ENCODE measurements at regions not wholly inside any gene's neighbourhood (a gene's known extent, or its start where the extent isn't known, plus 50 kb on each side); places are given as distances from the start of the nearest gene placed in this dataset.

DNA sequence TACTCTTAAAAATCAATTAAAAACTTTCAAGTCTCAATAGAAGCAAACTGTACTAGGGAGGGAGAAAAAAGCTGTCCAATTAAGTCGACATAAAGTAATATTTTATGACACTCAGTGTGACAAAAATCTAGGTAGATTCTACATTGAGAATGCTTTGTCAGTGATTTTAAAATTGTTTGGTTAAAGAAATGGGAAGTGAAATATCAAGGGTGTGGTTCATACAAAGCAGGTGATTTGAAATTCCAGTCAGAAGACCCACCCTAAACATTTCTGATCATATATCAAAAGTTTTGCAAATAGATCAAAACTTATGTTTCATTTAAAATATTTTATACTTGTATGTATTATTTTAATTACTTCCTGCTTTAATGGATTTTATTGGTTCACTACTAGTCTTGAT, 338.9 kb upstream of the DCC start:
- no peak overlapping the region for H3K4me3 ChIP-seq
- H3K27ac ChIP-seq = no peak overlapping the region
- no peaks in the 10 kb centered on the region for H3K27me3 ChIP-seq (replicated peaks; ENCODE audit: insufficient read depth)
- DNase-seq (ENCODE audit: low spot score) = no peak
- ATAC-seq (ENCODE audit: insufficient number of reproducible peaks, low FRiP score, low read depth) = no peak
- H3K4me1 ChIP-seq (ENCODE audit: control insufficient read depth in 1 of 2, low read depth in 2 of 2) = no peaks in the 10 kb centered on the region
- no peaks in the 10 kb centered on the region for H3K36me3 ChIP-seq
- TF ChIP-seq, protein P1, sequence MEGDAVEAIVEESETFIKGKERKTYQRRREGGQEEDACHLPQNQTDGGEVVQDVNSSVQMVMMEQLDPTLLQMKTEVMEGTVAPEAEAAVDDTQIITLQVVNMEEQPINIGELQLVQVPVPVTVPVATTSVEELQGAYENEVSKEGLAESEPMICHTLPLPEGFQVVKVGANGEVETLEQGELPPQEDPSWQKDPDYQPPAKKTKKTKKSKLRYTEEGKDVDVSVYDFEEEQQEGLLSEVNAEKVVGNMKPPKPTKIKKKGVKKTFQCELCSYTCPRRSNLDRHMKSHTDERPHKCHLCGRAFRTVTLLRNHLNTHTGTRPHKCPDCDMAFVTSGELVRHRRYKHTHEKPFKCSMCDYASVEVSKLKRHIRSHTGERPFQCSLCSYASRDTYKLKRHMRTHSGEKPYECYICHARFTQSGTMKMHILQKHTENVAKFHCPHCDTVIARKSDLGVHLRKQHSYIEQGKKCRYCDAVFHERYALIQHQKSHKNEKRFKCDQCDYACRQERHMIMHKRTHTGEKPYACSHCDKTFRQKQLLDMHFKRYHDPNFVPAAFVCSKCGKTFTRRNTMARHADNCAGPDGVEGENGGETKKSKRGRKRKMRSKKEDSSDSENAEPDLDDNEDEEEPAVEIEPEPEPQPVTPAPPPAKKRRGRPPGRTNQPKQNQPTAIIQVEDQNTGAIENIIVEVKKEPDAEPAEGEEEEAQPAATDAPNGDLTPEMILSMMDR (IDR thresholded peaks at IDR 0.05) = no peak
- no peaks in the 10 kb centered on the region for H3K9me3 ChIP-seq

DNA sequence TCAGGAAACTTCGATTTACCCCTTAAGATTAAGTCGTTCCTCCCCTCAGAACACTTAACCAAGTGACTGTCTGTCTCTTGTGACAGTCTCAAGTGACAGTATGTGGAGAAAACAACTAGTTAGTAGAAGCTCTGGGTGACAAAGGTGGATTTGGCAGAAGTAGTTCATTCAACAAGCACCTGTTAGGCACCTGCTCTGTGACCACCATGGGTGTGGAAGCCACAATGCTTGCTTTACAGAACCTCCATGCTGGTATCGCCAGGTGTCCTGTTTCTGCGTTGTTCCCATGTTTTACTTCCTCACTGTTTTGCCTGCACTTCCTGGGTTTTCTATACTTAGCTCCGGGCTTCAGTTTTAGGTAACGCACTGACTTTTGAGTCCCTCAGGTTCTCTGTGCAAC, 337.4 kb upstream of the DCC start:
- Histone ChIP-seq H3K9me3 (no peaks in the 10 kb centered on the region), H3K36me3 (no peaks in the 10 kb centered on the region), H3K4me3 (no peak overlapping the region), H3K27me3 (replicated peaks; ENCODE audit: insufficient read depth) (no peaks in the 10 kb centered on the region), H3K27ac (no peak overlapping the region), H3K4me1 (ENCODE audit: control insufficient read depth in 1 of 2, low read depth in 2 of 2) (no peaks in the 10 kb centered on the region)
- DNase-seq (ENCODE audit: low spot score) (no peak), ATAC-seq (ENCODE audit: insufficient number of reproducible peaks, low FRiP score, low read depth) (no peak)
- TF ChIP-seq, protein P1 (IDR thresholded peaks at IDR 0.05) = no peak

DNA sequence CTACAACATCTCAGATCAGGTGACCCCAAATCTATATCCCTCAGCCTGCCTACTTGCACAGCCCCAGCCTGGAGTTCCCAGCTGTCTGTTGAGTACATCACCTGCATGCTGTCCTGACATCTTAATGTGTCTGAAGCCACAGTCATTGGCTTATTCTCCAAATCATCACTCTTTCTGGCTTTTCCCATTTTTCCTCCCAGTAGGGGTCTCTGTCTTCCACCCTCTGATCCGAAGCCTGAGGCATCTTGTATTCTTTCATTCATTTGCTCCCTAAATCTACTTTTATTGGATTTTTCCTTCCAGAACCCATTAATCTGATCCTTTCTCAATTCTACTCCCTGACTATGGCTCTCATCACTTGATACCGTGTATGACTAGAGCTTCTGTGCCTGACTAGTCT, 332.9 kb upstream of the DCC start:
- H3K4me3 ChIP-seq = no peak overlapping the region
- no peak for DNase-seq (ENCODE audit: low spot score)
- H3K27ac ChIP-seq = no peak overlapping the region
- no peaks in the 10 kb centered on the region for H3K4me1 ChIP-seq (ENCODE audit: control insufficient read depth in 1 of 2, low read depth in 2 of 2)
- H3K9me3 ChIP-seq = no peaks in the 10 kb centered on the region
- no peaks in the 10 kb centered on the region for H3K36me3 ChIP-seq
- no peak for ATAC-seq (ENCODE audit: insufficient number of reproducible peaks, low FRiP score, low read depth)
- TF ChIP-seq, protein P1 (IDR thresholded peaks at IDR 0.05) = no peak
- H3K27me3 ChIP-seq (replicated peaks; ENCODE audit: insufficient read depth) = no peaks in the 10 kb centered on the region

DNA sequence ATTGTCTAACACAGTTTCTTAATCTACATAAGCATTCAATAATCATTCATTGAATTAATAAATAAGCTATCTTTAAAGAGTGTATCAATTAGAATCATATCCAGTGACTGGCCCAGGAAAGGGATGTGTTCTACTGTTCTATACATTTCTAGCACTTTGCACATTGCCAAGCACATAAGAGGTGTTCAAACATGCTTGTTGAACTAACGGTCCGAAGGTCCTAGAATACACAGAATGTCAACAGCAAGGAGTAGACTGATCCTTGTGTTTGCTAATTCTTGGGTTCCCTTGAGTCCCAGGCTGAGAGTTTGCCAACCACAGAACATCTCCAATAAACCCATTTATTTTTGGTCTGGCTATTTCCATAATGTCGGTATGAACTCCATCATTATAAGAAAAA, 331.7 kb upstream of the DCC start:
- no peak overlapping the region for H3K4me3 ChIP-seq
- no peaks in the 10 kb centered on the region for H3K36me3 ChIP-seq
- no peak for DNase-seq (ENCODE audit: low spot score)
- H3K27ac ChIP-seq = no peak overlapping the region
- no peak for ATAC-seq (ENCODE audit: insufficient number of reproducible peaks, low FRiP score, low read depth)
- no peaks in the 10 kb centered on the region for H3K27me3 ChIP-seq (replicated peaks; ENCODE audit: insufficient read depth)
- H3K4me1 ChIP-seq (ENCODE audit: control insufficient read depth in 1 of 2, low read depth in 2 of 2) = no peaks in the 10 kb centered on the region
- TF ChIP-seq, protein P1 (IDR thresholded peaks at IDR 0.05) = no peak
- H3K9me3 ChIP-seq = no peaks in the 10 kb centered on the region

DNA sequence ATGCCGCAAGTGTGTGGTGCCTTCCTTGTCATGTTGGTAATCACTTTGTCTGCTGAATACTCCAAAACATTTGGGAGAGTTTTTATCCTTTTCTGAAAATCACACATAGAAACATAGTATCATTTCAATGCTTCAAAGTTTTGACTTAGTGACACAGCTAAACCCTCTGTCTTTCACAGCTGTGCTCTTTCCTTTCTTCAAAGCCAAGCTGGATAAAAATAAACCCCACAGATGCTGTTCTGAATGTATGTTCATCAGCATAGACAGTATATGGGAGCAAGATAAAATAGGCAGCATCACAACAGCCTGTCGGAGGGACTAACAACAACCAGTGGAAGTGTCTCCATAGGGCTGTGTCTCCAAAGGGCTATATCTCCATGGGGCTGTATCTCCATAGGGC, 331.3 kb upstream of the DCC start:
- Histone ChIP-seq H3K27ac (no peak overlapping the region), H3K27me3 (replicated peaks; ENCODE audit: insufficient read depth) (no peaks in the 10 kb centered on the region), H3K9me3 (no peaks in the 10 kb centered on the region), H3K36me3 (no peaks in the 10 kb centered on the region), H3K4me3 (no peak overlapping the region), H3K4me1 (ENCODE audit: control insufficient read depth in 1 of 2, low read depth in 2 of 2) (no peaks in the 10 kb centered on the region)
- DNase-seq (ENCODE audit: low spot score) (no peak), ATAC-seq (ENCODE audit: insufficient number of reproducible peaks, low FRiP score, low read depth) (no peak)
- TF ChIP-seq, protein P1 (IDR thresholded peaks at IDR 0.05) = no peak

Data from thoracic aorta (tissue), 2 donors.